Caki2 (cell line): ENCODE measurements at regions not wholly inside any gene's neighbourhood (a gene's known extent, or its start where the extent isn't known, plus 50 kb on each side); places are given as distances from the start of the nearest gene placed in this dataset.
"Not testable (repeated sequence)": the region's sequence is repeated elsewhere in the genome, so short reads cannot be mapped to it uniquely, and the experiment has no call there.

ENCODE experiments used
- DNase-seq: peaks from one replicate; pipeline ENCODE4 v3.0.0-alpha.2; 2015; ENCODE audit warnings: low read depth
- in situ Hi-C: cut with HindIII; loops from 2 replicates; pipeline ENCODE4 v1.10.0; 2016; ENCODE audit warnings: low sequenced_read_pairs, low pct_unique_long_range_greater_than_20kb, mixed read lengths

DNA sequence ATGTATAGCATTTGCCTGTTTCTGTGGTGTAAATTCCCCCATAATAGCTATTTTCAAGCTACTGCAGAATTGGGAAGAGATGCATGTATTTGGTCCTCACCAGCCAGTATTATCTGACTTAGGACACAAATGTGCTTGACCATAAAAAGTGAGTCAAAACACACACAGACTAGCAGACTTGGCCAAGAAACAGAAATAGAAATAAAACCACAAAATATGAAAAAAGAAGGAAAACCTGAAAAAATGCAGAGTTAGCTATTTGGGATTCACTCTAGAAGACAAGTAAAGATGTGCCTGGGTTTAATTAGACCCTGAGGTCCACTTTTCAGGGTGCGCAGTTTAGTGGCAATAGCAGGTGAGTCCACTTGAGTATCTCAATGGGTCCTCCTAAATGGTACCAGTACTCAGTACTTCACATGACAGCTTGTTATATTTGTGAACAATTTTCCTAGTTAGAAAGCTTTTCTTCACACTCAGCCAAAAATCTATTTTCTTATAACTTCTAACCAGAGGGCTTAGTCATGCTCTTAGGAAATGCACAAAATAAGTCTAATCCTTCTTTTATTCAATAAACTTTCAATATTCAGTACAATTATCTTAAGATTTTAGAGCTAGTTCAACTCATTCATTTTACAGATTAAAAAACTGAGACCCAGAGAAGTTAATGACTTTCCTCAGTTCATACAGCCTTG lies 108.7 kb upstream of the JADE1 start:
- no peak for DNase-seq
- in situ Hi-C loops, result no loop called here

DNA sequence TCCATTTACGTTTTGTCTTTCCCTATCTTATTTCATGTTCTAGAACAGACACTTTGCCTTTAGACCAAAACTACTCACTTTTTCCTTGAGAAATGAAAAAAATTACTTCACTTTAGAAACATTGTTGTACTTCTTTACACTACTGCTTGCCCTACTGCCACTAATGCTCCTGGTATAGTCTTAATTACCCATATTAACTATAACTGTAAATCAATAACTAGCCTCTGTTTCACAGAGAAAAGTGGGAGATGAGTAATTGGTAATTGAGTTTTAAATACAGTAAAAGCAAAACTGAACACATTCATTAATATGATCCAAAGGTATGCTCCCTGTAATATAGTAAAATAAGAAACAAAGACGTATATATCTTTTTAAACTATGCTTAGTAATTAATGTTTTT lies 111.1 kb upstream of the JADE1 start:
- no peak for DNase-seq
- in situ Hi-C loops, result no loop called here

DNA sequence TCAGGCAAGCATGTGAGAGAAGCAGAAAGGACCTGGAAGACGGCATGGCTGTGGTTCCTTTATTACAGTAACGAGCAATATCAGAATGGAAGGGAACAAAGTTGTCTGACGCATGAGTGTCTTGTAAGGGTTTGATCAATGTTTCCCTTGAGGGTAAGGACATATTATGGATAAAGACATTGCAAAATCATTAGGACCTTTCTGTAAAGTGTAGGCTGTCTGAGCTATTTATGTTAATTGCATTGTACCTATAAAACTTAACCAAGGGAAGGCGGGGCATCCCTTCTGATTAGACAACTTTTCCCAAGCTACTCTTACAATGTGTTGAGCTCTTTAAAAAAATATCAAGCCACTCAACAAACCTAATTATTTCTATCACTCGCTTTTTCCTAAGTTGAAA lies 112.2 kb upstream of the JADE1 start:
- DNase-seq, result no peak
- in situ Hi-C loops, result no loop called here

DNA sequence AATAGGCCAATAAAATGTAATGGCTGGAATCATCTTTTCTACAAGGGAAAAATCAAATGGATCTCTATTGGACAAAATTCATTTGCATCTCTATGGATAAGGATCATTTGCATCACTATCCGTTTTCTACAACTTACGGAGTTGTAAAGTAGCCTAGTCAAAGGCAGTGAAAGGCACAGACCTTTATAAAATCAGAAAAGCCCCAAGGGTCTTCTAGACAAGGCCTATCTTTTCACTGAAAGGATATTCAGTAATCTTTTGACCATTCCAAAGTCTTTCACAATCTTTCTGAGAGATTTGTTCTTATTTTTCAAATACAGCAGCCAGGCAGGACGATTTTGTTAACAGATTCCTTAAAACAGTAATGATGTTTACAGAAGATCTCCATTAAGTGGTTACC lies 119.5 kb upstream of the JADE1 start:
- in situ Hi-C loops, result no loop called here
- no peak for DNase-seq

DNA sequence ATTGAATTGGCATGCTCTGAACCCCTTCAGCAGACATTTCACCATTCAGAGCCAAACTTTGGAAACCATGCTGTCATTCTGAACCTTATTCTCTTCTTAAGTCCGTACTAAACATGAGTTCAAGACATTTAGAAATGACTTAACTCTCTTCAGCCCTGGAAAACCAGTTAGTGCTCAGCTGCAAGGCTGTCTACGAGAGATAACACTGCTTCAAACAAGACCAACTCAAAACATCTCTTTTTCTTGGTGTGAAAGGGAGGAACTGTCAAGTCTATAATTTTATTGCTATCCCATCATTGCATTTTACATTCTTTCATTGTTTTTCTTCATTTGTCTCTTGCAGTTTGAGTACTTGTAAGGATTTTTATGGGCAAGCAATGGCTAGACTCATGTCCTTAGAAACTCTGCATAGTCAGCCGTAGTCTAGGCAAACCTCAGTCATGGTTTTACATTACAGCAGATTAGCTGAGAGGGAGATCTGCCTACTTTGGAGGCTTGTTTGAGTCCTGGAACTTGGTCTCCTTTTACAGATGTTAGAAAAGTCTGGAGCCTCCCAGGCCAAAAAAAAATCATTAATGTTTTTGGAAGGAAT lies 120.6 kb upstream of the JADE1 start:
- no peak for DNase-seq

DNA sequence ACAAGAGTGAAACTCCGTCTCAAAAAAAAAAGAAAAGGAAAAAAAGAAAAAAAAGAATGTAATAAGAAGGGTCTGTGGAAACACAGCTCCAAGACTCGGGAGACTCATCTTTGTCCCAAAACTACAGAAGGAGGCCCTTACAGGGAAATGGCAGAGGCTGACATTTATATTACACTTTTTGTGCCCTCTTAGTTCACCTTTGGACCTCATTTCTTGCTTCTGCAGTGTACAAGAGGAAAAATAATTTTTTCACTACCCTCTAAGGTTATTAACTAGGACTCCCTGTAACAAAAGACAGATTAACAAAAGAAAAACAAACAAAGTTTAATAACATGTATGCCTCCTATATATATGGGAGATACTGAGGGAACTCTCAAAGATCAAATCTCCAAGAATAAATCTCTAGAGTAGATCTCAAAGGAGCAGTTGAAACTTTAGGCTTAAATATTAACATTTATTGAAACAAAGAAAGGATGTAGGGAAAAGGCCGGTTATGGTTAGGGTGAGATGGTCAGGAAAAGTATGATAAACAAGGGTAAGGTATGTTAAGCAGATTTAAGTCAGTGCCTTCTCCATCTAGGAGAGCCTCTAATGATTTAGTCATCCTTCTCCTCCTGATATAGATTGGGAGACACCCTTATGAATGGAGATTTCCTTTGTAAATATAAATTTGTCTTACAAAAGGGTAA lies 121.3 kb upstream of the JADE1 start:
- in situ Hi-C loops, result no loop called here
- peak; percentile 34 for DNase-seq

More for the DNA sequence above, 120.6 kb upstream of the JADE1 start:
- in situ Hi-C loops, result no loop called here

DNA sequence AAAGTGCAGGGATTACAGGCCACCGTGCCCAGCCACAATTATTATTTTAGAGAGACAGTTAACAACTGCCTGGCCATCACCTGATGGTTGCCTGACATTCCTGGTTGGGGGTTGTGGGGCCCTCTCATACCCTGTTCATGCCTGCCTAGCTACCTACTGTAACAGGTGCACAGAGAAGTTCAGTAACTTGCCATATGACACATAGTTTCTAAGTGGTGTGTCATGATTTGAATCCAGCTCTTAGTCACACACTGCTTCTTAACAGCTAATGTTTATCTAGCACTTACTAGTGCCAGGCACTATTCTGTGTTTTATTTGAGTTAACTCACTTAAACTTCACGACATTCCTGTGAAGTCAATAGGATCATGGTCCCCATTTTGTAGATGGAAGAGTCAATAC lies 122.7 kb upstream of the JADE1 start:
- in situ Hi-C loops, result no loop called here
- DNase-seq, result no peak

DNA sequence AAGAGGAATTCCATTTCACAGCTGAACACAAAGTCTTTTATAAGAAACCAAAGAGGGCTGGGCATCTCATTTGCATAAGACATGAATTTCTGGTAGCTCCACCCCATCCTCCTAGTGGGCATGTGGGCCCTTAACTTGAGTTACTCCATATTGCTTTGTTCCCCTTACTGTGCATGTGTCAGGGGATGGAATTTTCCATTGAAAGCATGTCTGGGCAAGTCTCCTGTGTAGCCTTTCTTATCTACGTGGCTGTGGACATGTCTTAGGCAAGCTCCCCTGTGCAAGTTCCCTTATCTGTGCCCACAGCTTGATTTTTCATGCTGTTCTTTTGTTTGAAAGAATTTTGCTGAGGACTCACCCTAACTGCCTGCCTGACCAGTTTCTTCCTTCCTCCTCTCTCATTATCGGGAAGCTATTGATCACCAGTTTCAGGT lies 123.5 kb upstream of the JADE1 start:
- DNase-seq, result no peak
- in situ Hi-C loops, result no loop called here

DNA sequence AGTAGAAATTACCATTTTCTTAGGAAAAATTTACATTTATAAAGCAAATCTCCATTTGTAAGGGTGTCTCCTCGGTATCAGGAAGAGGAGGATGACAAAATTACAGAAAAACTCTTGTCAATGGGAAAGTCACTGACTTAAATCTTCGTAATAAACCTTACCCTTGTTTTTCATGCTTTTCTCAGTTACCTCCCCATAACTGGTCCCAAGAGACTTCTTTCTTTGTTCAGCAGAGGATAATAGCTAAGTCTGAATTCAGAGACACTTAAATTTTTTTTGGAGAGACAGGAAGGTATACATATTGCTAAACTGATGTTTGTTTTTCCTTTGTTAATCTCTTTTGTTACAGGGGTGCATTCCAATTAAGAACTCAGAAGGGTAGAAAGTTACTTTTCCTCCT lies 125.5 kb upstream of the JADE1 start:
- DNase-seq, result no peak
- in situ Hi-C loops, result no loop called here

DNA sequence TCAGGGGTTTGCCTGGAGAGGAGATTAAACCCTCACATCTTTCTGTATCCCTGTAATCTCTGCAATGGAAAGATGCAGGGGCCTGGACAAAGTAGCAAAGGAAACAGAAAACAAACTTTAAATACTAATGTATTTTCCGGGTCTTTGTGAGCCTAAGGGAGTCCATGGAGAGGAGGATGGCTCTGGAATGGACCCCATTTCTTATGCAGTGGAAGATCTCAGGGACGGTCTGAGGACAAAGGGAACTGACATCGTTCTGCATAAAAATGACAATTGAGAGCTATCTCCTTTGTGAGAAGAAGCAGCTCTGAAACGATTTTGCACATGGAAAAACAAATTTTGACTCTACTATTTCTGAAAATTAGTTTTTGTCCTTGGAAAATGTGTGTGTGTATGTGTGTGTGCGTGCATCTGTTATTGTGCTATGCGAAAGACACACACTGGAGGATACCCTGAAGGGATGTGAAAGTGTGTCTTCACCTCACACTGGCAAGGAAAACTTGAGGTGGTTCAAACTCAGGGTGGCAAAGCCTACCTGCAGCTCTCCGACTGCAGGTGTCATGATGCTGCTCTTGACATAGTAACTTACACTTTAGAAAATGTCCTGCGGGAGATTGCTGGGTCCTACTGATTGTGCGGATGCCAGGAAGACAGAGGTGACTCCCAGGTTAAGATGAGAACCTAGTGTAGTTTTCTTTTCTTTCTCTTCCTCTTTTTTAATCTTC lies 126.4 kb upstream of the JADE1 start:
- DNase-seq, result no peak
- in situ Hi-C loops, result no loop called here

DNA sequence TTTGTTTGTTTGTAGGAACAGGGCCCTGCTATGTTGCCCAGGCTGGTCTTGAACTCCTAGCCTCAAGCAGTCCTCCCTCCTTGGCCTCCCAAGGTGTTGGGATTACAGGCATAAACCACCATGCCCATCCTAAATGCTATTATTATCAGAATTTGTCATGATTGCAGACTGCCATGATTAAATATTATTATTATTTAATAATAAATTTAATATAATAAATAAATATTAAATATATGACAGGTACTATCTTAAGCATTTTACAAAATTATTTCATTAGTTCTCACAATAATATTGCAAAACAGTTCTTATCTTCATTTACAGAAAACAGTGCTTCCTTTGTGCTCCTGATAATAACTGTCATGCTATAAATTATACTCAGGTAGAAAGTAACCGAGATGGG lies 133.4 kb upstream of the JADE1 start:
- no peak for DNase-seq
- in situ Hi-C loops, result no loop called here

DNA sequence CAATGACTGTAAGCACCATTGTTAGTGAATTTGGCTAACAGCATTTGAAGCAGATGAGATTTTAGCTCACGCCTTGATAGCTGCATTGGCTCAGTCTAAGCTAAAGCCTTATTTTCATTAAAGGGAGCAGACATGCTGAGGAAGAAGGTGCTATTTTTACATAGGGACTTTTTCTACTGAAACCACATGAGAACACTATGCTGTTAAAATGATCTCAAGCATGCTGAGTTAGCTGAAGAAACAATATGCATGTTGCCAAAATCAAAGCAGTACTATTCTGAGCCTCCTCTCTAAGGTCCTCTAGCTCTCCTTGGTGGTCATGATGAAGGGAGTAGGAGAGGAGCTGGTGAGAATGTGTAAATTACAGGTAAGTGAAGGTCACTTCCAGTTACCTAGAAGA lies 134.4 kb upstream of the JADE1 start:
- no peak for DNase-seq
- in situ Hi-C loops, result no loop called here

DNA sequence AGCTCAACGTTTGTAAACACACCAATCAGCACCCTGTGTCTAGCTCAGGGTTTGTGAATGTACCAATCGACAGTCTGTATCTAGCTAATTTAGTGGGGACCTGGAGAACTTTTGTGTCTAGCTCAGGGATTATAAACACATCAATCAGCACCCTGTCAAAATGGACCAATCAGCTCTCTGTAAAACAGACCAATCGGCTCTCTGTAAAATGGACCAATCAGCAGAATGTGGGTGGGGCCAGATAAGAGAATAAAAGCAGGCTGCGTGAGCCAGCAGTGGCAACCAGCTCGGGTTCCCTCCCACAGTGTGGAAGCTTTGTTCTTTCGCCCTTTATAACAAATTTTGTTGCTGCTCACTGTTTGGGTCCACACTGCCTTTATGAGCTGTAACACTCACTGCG lies 136.3 kb upstream of the JADE1 start:
- DNase-seq, in situ Hi-C loops: not testable (repeated sequence)

DNA sequence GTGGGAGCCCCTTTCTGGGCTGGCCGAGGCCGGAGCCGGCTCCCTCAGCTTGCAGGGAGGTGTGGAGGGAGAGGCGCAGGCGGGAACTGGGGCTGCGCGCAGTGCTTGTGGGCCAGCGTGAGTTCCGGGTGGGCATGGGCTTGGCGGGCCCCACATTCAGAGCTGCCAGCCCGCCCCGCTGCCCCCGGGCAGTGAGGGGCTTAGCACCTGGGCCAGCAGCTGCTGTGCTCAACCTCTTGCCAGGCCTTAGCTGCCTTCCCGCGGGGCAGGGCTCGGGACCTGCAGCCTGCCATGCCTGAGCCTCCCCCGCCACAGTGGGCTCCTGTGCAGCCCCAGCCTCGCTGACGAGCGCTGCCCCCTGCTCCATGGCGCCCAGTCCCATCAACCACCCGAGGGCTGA lies 136.9 kb upstream of the JADE1 start:
- in situ Hi-C loops, result not testable (repeated sequence)

DNA sequence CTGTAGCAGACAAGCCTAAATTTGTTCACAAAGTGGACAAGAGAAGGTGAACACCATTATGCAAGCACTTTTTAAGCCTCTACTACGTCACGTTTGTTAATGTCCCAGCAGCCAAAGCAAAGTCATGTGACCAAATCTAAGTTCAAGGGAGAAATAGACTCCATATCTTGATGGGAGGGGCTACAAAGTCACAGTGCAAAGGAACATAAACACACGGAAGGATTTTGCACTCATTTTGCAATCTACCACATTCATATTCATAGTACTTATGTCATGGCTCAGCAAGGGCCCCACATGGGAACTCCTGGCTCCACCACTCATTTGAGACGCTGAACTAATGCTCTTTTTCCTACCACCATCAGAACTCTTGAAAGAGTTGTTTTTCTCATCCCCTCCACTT lies 139.0 kb upstream of the JADE1 start:
- in situ Hi-C loops, result no loop called here
- DNase-seq, result no peak

More for the DNA sequence above, 136.9 kb upstream of the JADE1 start:
- not testable (repeated sequence) for DNase-seq

DNA sequence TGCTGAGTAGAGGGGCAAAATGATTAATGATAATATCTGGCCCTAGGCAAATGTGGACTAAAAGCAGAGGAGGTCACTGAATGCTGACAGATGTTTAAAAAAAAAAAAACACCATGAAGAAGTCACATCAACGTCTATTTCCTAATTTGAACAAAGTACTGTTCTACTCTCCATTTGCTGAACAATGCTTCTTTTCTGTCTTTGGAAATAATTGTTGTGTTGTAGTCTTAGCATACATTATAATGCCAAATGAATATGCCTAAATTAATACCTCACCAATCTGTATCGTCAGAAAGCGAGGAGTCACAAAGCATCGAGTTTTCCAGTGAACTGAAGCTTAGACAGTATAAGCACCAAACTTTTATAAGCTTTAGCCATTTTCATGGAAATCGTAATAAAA lies 140.9 kb upstream of the JADE1 start:
- DNase-seq, result no peak
- in situ Hi-C loops, result no loop called here

DNA sequence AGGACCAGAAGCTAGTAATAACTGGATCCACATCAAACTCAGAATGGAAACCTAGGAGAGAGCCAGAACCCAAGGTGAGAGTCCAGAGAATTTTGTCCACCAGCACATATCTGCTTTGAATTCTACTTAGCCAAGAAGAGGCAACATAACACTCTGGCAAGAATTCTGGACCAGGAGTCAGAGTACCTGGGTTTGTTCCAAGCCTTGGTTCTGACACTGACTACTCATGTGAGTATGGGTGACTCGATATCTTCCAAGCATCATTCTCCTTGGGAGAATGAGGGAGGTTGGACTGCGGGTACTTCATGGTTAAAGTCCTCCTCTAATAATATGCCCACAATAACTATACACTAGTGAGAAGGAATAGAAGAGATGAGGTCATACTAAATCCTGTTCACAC lies 144.0 kb upstream of the JADE1 start:
- DNase-seq, result no peak
- in situ Hi-C loops, result no loop called here

DNA sequence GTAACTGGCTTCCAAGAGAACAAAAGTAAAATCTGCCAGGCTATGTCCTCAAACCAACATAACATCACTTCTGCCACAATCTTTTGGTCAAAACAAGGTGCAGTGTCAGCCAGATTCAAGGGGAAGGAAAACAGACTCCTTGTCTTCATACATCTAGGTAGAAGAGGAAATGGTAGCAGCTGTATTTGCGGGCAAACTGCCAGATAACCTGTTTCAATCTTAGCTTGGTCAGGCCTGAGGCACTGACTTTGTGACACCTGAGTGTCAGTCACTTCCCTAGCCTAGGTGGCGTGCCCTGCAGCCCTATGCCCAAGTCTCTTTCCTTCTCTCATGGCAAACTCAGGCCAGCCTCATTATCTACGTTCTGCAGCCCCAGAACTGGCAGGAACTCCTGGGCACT lies 146.2 kb upstream of the JADE1 start:
- in situ Hi-C loops, result no loop called here
- DNase-seq, result no peak

DNA sequence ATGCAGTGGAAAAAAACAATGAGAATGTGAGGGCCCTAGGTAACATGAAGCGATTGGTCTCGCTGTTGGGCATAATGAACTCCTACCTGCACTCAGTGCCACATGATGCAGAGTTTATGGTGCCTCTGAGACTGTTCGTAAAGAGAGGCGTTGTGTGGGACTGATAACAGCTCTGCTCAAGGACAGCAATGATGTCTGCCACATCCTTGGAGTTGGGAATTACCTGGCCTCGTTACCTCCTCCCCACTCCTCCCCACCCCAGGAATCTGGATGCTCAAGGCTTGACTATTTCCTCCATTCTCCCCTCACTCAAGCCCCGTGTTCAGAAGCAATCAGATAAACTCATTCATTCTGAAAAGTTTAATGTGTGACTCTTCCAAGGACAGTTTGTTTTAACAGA lies 148.0 kb upstream of the JADE1 start:
- no peak for DNase-seq
- in situ Hi-C loops, result no loop called here
